GM23248 (cell line): ENCODE measurements at regions not wholly inside any gene's neighbourhood (a gene's known extent, or its start where the extent isn't known, plus 50 kb on each side); places are given as distances from the start of the nearest gene placed in this dataset.

ENCODE experiments used
- DNase-seq: peaks from one replicate; pipeline ENCODE4 v3.0.0-alpha.2; 2015
- H2AFZ ChIP-seq: fragments of 200-600 bp; sonication (generic); 2 replicates; pipeline ENCODE4 v1.6.1; 2016; ENCODE audit warnings: antibody characterized with exemption
- H3F3A ChIP-seq: fragments of 200-600 bp; sonication (generic); 2 replicates; pipeline ENCODE4 v1.6.1; 2016; ENCODE audit warnings: mild to moderate bottlenecking, antibody characterized with exemption, mixed run types; ENCODE audit not compliant: insufficient read depth
- H3K27ac ChIP-seq: fragments of 200-600 bp; sonication (generic); 2 replicates; pipeline ENCODE4 v1.5.1; 2016; ENCODE audit warnings: mild to moderate bottlenecking
- H3K27me3 ChIP-seq: fragments of 200-600 bp; sonication (generic); replicated peaks from 2 replicates; pipeline ENCODE4 v1.6.1; 2016; ENCODE audit warnings: mild to moderate bottlenecking; ENCODE audit not compliant: insufficient read depth
- H3K36me3 ChIP-seq: fragments of 200-600 bp; sonication (generic); 2 replicates; pipeline ENCODE4 v1.6.1; 2016; ENCODE audit warnings: low read depth, mild to moderate bottlenecking
- H3K4me1 ChIP-seq: fragments of 200-600 bp; sonication (generic); 2 replicates; pipeline ENCODE4 v1.6.1; 2016; ENCODE audit warnings: mild to moderate bottlenecking; ENCODE audit not compliant: insufficient read depth
- H3K4me2 ChIP-seq: fragments of 200-600 bp; sonication (generic); one replicate; pipeline ENCODE4 v1.6.1; 2016; ENCODE audit warnings: mild to moderate bottlenecking; ENCODE audit not compliant: unreplicated experiment
- H3K4me3 ChIP-seq: fragments of 200-600 bp; sonication (generic); 2 replicates; pipeline ENCODE4 v1.5.1; 2016; ENCODE audit warnings: mild to moderate bottlenecking
- H3K79me2 ChIP-seq: fragments of 200-600 bp; sonication (generic); 2 replicates; pipeline ENCODE4 v1.6.1; 2016; ENCODE audit warnings: mild to moderate bottlenecking; ENCODE audit not compliant: insufficient read depth
- H3K9ac ChIP-seq: fragments of 200-600 bp; sonication (generic); 2 replicates; pipeline ENCODE4 v1.6.1; 2016; ENCODE audit warnings: mild to moderate bottlenecking
- H3K9me2 ChIP-seq: fragments of 200-600 bp; sonication (generic); 2 replicates; pipeline ENCODE4 v1.6.1; 2016; ENCODE audit warnings: mixed run types, mild to moderate bottlenecking, moderate library complexity; ENCODE audit not compliant: insufficient read depth
- H3K9me3 ChIP-seq: fragments of 200-600 bp; sonication (generic); one replicate; pipeline ENCODE4 v1.6.1; 2017; ENCODE audit warnings: low read depth
- H4K20me1 ChIP-seq: fragments of 200-600 bp; sonication (generic); 2 replicates; pipeline ENCODE4 v1.6.0; 2016; ENCODE audit not compliant: insufficient read depth
- EZH2 ChIP-seq: fragments of 200-600 bp; sonication (generic); IDR thresholded peaks from 2 replicates; pipeline ENCODE4 v1.6.1; 2018; ENCODE audit warnings: antibody characterized with exemption, mild to moderate bottlenecking; ENCODE audit not compliant: insufficient read depth, poor library complexity, severe bottlenecking
- EZH2phosphoT487 ChIP-seq: fragments of 200-600 bp; sonication (generic); IDR thresholded peaks from 2 replicates; pipeline ENCODE4 v1.6.1; 2018; ENCODE audit warnings: antibody characterized with exemption, moderate library complexity, mild to moderate bottlenecking, low read depth; ENCODE audit not compliant: insufficient read depth
- WGBS, 2 experiments: methylation state at CpG; one replicate each; pipeline ENCODE4 v1.1.6; 2015 to 2017; ENCODE audit warnings: low lambda C conversion rate in 2 of 2, low coverage in 1 of 2; ENCODE audit errors: missing lambda C conversion rate in 2 of 2; 5-methylcytosine and 5-hydroxymethylcytosine counted together
- in situ Hi-C: fragments of 300-500 bp; cut with MboI; formaldehyde crosslinking; loops from 2 replicates; pipeline ENCODE4 v1.15.0; 2020

DNA sequence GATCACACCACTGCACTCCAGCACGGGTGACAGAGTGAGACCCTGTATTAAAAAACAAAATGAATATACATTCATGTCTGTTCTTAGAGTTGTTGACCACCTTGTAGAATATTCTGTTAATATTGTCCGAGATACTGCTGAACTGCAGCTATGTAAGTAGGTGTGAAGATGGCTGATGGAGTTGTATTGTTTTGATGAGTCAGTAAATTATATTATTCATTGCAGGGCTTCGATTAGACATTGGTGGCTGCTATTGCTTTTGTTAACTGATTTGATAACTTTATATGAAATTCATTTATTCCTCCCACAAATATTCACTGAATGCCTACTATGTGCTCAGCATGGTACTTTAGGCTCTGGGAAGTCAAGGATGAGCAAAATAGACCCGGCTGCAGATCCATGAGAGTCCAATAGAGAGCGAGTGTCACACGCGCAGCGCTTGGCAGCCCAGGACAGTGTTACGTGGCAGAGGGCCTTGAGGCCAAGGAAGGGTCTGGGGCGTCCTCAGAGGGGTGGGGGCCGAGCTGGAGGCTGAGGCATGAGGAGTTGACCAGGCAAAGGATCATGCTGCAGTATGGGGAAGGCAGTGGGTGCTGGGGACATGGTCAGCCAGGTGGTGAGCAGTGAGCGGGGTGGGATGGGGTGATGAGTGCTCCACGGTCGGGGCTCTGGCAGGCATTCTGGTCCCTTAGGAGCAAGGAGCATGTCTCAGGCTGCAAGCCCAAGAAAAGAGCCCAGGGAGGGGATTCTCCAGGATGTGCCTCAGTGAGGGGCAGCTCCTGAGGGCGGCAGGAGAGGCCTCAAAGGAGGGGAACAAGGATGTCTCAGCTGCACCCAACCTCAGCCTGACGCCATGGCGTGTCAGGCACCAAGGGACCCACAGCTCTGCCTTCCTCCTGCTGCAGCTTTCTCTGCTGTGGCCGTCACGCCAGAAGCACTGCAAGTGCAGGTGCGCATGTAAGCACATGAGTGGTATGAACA, 243.5 kb downstream of the GADD45G start:
- H4K20me1 ChIP-seq, result no peaks in the 10 kb centered on the region
- H3K27ac ChIP-seq, result no peak overlapping the region
- DNase-seq, result no peak
- no peaks in the 10 kb centered on the region for H3F3A ChIP-seq
- in situ Hi-C loops, result no loop called here
- no peak for TF ChIP-seq EZH2phosphoT487
- no peaks in the 10 kb centered on the region for H3K79me2 ChIP-seq
- no peaks in the 10 kb centered on the region for H3K9me2 ChIP-seq
- no peak overlapping the region for H3K9ac ChIP-seq
- H3K9me3 ChIP-seq, result no peaks in the 10 kb centered on the region
- no peak overlapping the region for H3K4me2 ChIP-seq
- H3K4me3 ChIP-seq, result no peak overlapping the region
- H3K4me1 ChIP-seq, result peaks cover 9% of the 10 kb centered on the region
- no peaks in the 10 kb centered on the region for H3K36me3 ChIP-seq
- no peak overlapping the region for H2AFZ ChIP-seq
- WGBS, 2 experiments, result 77 to 79% methylated on average over 17 to 20 of the region's 20 CpGs
- no peaks in the 10 kb centered on the region for H3K27me3 ChIP-seq

DNA sequence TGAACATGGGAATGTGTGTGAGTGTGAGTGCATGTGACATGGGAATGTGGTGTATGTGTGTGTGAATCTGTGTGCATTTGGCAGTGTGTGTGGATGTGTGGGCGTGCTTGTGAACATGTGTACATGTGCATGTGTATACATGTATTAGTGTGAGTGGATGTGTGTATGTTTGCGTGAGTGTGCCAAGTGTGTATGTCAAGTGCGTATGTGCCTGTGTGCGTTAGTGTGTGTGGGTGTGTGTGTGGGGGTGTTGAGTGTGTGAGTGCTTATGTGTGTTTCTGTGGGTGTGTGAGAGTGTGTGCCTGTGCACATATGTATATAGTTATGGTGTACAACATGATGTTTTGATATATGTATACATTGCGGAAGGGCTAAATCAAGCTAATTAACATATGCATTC, 244.3 kb downstream of the GADD45G start:
- in situ Hi-C loops, result no loop called here
- Histone ChIP-seq H3K9me2 (no peaks in the 10 kb centered on the region), H4K20me1 (no peaks in the 10 kb centered on the region), H3K9me3 (no peaks in the 10 kb centered on the region), H2AFZ (no peak overlapping the region), H3K4me3 (no peak overlapping the region), H3K27ac (no peak overlapping the region), H3F3A (no peaks in the 10 kb centered on the region), H3K9ac (no peak overlapping the region), H3K4me2 (no peak overlapping the region), H3K27me3 (no peaks in the 10 kb centered on the region; the same call in 1 of the 2 replicates), H3K79me2 (no peaks in the 10 kb centered on the region), H3K36me3 (no peaks in the 10 kb centered on the region), H3K4me1 (peaks cover 9% of the 10 kb centered on the region)
- DNase-seq, result no peak
- WGBS, 2 experiments, result 69 to 78% methylated on average over 5 of the region's 5 CpGs
- no peak for TF ChIP-seq EZH2phosphoT487
- TF ChIP-seq EZH2, result no peak

- no peak for TF ChIP-seq EZH2phosphoT487
- H3K36me3 ChIP-seq, result no peaks in the 10 kb centered on the region
- no peak overlapping the region for H3K9ac ChIP-seq
- no peaks in the 10 kb centered on the region for H3K9me3 ChIP-seq
- no peak overlapping the region for H2AFZ ChIP-seq
- no peak for DNase-seq
- no peak overlapping the region for H3K4me3 ChIP-seq
- H3K9me2 ChIP-seq, result no peaks in the 10 kb centered on the region
- peaks cover 9% of the 10 kb centered on the region for H3K4me1 ChIP-seq
- no peaks in the 10 kb centered on the region for H3F3A ChIP-seq
- no peaks in the 10 kb centered on the region for H3K79me2 ChIP-seq
- H4K20me1 ChIP-seq, result no peaks in the 10 kb centered on the region
- no peak overlapping the region for H3K27ac ChIP-seq
- peak overlapping the region; percentile 26 for H3K4me2 ChIP-seq
- H3K27me3 ChIP-seq, result no peaks in the 10 kb centered on the region; the same call in 1 of the 2 replicates
- in situ Hi-C loops, result no loop called here
- WGBS, 2 experiments, result 48 to 50% methylated on average over 3 of the region's 3 CpGs
Measured at GRCh38 chr9:89850153-89850552, 245.3 kb downstream of the GADD45G start.

DNA sequence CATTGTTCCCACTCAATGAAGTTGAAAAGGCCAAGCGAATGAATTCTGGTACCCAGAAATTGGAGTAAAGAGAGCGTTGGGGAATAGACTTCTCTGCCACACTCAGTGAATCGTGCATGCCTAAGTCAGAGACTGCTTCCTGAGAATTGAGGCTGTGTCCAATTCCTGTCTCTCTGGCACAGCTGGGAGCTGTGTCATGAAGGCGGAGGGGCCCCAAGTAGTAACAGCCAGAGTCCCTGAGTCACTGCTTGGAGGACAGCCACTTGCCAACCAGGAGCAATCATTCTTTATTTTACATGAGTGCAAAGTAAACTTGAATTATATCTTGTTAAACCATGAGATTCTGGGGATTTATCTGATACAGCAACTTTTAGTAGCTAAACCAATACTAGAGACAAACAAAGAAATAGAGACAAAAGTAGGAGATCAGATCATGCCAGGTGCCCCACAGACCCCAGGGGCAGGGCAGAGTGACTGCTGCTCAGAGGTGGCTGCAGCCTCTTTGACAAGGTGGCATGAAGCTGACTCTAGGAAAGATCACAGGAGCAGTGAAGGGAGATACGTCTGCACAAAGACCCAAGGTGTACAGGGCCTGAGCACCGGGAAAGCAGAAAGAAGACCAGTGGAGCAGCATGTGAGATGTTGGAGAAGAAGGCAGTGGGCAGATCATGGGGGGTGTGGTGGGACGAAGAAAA, 246.0 kb downstream of the GADD45G start:
- H3K9me2 ChIP-seq, result no peaks in the 10 kb centered on the region
- no peak overlapping the region for H3K4me3 ChIP-seq
- H3K9me3 ChIP-seq, result no peaks in the 10 kb centered on the region
- H3K9ac ChIP-seq, result no peak overlapping the region
- peaks cover 9% of the 10 kb centered on the region for H3K4me1 ChIP-seq
- in situ Hi-C loops, result no loop called here
- no peaks in the 10 kb centered on the region for H4K20me1 ChIP-seq
- H2AFZ ChIP-seq, result no peak overlapping the region
- no peak for TF ChIP-seq EZH2
- TF ChIP-seq EZH2phosphoT487, result no peak
- no peak overlapping the region for H3K27ac ChIP-seq
- H3K79me2 ChIP-seq, result no peaks in the 10 kb centered on the region
- no peaks in the 10 kb centered on the region for H3F3A ChIP-seq
- 14 to 15% methylated on average over 7 of the region's 7 CpGs for WGBS, 2 experiments
- H3K36me3 ChIP-seq, result no peaks in the 10 kb centered on the region
- H3K27me3 ChIP-seq, result no peaks in the 10 kb centered on the region; the same call in 1 of the 2 replicates
- H3K4me2 ChIP-seq, result peak overlapping the region; percentile 26
- peak; percentile 91 for DNase-seq
